ENCODE measurements at regions not wholly inside any gene's neighbourhood (a gene's known extent, or its start where the extent isn't known, plus 50 kb on each side); places are given as distances from the start of the nearest gene placed in this dataset.

- no peak overlapping the region for H3K27ac ChIP-seq (ENCODE audit: low read length)
- H2AFZ ChIP-seq (ENCODE audit: low read length): no peak overlapping the region
- no peak overlapping the region for H3K4me3 ChIP-seq (ENCODE audit: low read length)
- no peak overlapping the region for H3K4me2 ChIP-seq (ENCODE audit: low read depth, low read length)
- DNase-seq: no peak
- no peaks in the 10 kb centered on the region for H3K9me3 ChIP-seq (replicated peaks; ENCODE audit: insufficient read depth, low read length)
- no peak for TF ChIP-seq CTCF (IDR thresholded peaks at IDR 0.05; ENCODE audit: low read length)
- no peak for TF ChIP-seq EZH2 (optimal IDR thresholded peaks at IDR 0.05; ENCODE audit: low read depth, low read length)
- no peak for TF ChIP-seq EZH2phosphoT487 (IDR thresholded peaks at IDR 0.05; ENCODE audit: low read length)
- no peaks in the 10 kb centered on the region for H3F3A ChIP-seq (ENCODE audit: insufficient read depth, low read length)
- H4K20me1 ChIP-seq (ENCODE audit: insufficient read depth, low read length): no peaks in the 10 kb centered on the region
- no peaks in the 10 kb centered on the region for H3K79me2 ChIP-seq (ENCODE audit: low read length)
- no peaks in the 10 kb centered on the region for H3K9me2 ChIP-seq (replicated peaks; ENCODE audit: insufficient read depth, low read length)
- H3K4me1 ChIP-seq (ENCODE audit: low read length): no peaks in the 10 kb centered on the region
- no peaks in the 10 kb centered on the region for H3K27me3 ChIP-seq (replicated peaks; ENCODE audit: insufficient read depth, low read length)
- no peak overlapping the region for H3K9ac ChIP-seq (ENCODE audit: low read length)
- H3K36me3 ChIP-seq (replicated peaks; ENCODE audit: insufficient read depth, low read length): no peaks in the 10 kb centered on the region
Measured at GRCh38 chr9:38180656-38181055, 111.6 kb upstream of the SHB start.

- Histone ChIP-seq H3K27me3 (replicated peaks; ENCODE audit: insufficient read depth, low read length) (no peaks in the 10 kb centered on the region), H4K20me1 (ENCODE audit: insufficient read depth, low read length) (no peaks in the 10 kb centered on the region), H3K27ac (ENCODE audit: low read length) (no peak overlapping the region), H3K9me3 (replicated peaks; ENCODE audit: insufficient read depth, low read length) (no peaks in the 10 kb centered on the region), H3K4me1 (ENCODE audit: low read length) (no peaks in the 10 kb centered on the region), H3K9ac (ENCODE audit: low read length) (no peak overlapping the region), H3K79me2 (ENCODE audit: low read length) (no peaks in the 10 kb centered on the region), H3K4me2 (ENCODE audit: low read depth, low read length) (no peak overlapping the region), H3K4me3 (ENCODE audit: low read length) (no peak overlapping the region), H3K36me3 (replicated peaks; ENCODE audit: insufficient read depth, low read length) (no peaks in the 10 kb centered on the region), H2AFZ (ENCODE audit: low read length) (no peak overlapping the region), H3F3A (ENCODE audit: insufficient read depth, low read length) (no peaks in the 10 kb centered on the region), H3K9me2 (replicated peaks; ENCODE audit: insufficient read depth, low read length) (no peaks in the 10 kb centered on the region)
- DNase-seq: no peak
- TF ChIP-seq CTCF (IDR thresholded peaks at IDR 0.05; ENCODE audit: low read length): no peak
- no peak for TF ChIP-seq EZH2phosphoT487 (IDR thresholded peaks at IDR 0.05; ENCODE audit: low read length)
- no peak for TF ChIP-seq EZH2 (optimal IDR thresholded peaks at IDR 0.05; ENCODE audit: low read depth, low read length)
Measured at GRCh38 chr9:38179965-38180364, 110.9 kb upstream of the SHB start.

GRCh38 chr9:38178237-38178636, 109.2 kb upstream of the SHB start:
- DNase-seq: no peak
- H3K4me1 ChIP-seq (ENCODE audit: low read length): no peaks in the 10 kb centered on the region

More at GRCh38 chr9:38178237-38178636, 109.2 kb upstream of the SHB start:
- H3K9me3 ChIP-seq (replicated peaks; ENCODE audit: insufficient read depth, low read length): no peaks in the 10 kb centered on the region
- no peak overlapping the region for H3K4me3 ChIP-seq (ENCODE audit: low read length)
- no peak overlapping the region for H3K4me2 ChIP-seq (ENCODE audit: low read depth, low read length)
- no peak overlapping the region for H3K27ac ChIP-seq (ENCODE audit: low read length)
- TF ChIP-seq CTCF (IDR thresholded peaks at IDR 0.05; ENCODE audit: low read length): no peak
- TF ChIP-seq EZH2phosphoT487 (IDR thresholded peaks at IDR 0.05; ENCODE audit: low read length): no peak
- no peak for TF ChIP-seq EZH2 (optimal IDR thresholded peaks at IDR 0.05; ENCODE audit: low read depth, low read length)
- no peaks in the 10 kb centered on the region for H3K36me3 ChIP-seq (replicated peaks; ENCODE audit: insufficient read depth, low read length)
- H4K20me1 ChIP-seq (ENCODE audit: insufficient read depth, low read length): no peaks in the 10 kb centered on the region
- no peaks in the 10 kb centered on the region for H3F3A ChIP-seq (ENCODE audit: insufficient read depth, low read length)
- no peaks in the 10 kb centered on the region for H3K9me2 ChIP-seq (replicated peaks; ENCODE audit: insufficient read depth, low read length)
- H2AFZ ChIP-seq (ENCODE audit: low read length): no peak overlapping the region
- H3K9ac ChIP-seq (ENCODE audit: low read length): no peak overlapping the region
- no peaks in the 10 kb centered on the region for H3K27me3 ChIP-seq (replicated peaks; ENCODE audit: insufficient read depth, low read length)
- no peaks in the 10 kb centered on the region for H3K79me2 ChIP-seq (ENCODE audit: low read length)

All from MM.1S (cell line).